Left ventricle myocardium inferior (tissue), 1 donor: ENCODE measurements at regions not wholly inside any gene's neighbourhood (a gene's known extent, or its start where the extent isn't known, plus 50 kb on each side); places are given as distances from the start of the nearest gene placed in this dataset.

Experiments
- DNase-seq: peaks from one replicate; pipeline ENCODE4 v3.0.0-alpha.2; 2020
- H3K27ac ChIP-seq: fragments of 200-600 bp; replicated peaks from 2 replicates; pipeline ENCODE4 v1.8.0; 2021
- H3K27me3 ChIP-seq: fragments of 200-600 bp; 2 replicates; pipeline ENCODE4 v1.8.0; 2021; ENCODE audit warnings: low read depth
- H3K36me3 ChIP-seq: fragments of 200-600 bp; 2 replicates; pipeline ENCODE4 v1.8.0; 2021
- H3K4me1 ChIP-seq: fragments of 200-600 bp; 2 replicates; pipeline ENCODE4 v1.8.0; 2021
- H3K4me3 ChIP-seq: fragments of 200-600 bp; 2 replicates; pipeline ENCODE4 v1.8.0; 2021; ENCODE audit warnings: mild to moderate bottlenecking, moderate library complexity
- H3K9me3 ChIP-seq: fragments of 200-600 bp; replicated peaks from 2 replicates; pipeline ENCODE4 v1.8.0; 2021
- intact Hi-C: fragments of 100-400 bp; cut with micrococcal nuclease; formaldehyde crosslinking; loops from one replicate; pipeline ENCODE4 v1.11.0; 2022
- TF ChIP-seq, protein P1 (sequence below): fragments of 200-600 bp; IDR thresholded peaks from 2 replicates; pipeline ENCODE4 v1.8.0; 2021; ENCODE audit warnings: antibody characterized with exemption, mild to moderate bottlenecking, borderline replicate concordance
- donor health status: DM: no; HTN: yes; CAD: no; lungs with severe emphysema.

DNA sequence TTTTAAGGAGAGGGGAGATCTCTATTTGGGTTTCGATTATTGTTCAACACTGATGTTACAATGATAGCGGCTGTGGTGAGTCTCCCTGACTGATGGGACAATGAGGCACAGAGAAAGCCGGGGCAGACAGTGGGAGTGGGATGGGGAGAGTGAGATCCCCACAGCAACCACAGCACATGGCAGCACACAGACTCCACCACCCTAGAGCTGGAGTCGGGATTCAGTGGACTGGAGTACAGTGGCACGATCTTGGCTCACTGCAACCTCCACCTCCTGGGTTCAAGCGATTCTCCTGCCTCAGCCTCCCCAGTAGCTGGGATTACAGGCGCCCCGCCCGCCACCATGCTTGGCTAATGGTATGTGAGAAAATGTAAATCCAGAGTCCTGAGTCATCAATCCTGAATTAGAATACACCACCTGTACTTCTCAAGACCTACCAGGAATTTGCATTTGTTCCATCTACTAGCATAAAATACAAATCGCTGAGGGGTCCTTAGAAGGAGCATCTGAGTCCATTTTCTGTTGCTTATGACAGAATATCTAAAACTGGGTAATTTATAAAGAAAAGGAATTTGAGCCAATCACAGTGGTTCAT is 125.8 kb downstream of the TOMM20 start:
- no peak overlapping the region for H3K4me3 ChIP-seq
- peaks cover 14% of the 10 kb centered on the region for H3K4me1 ChIP-seq
- DNase-seq = no peak
- TF ChIP-seq, protein P1, sequence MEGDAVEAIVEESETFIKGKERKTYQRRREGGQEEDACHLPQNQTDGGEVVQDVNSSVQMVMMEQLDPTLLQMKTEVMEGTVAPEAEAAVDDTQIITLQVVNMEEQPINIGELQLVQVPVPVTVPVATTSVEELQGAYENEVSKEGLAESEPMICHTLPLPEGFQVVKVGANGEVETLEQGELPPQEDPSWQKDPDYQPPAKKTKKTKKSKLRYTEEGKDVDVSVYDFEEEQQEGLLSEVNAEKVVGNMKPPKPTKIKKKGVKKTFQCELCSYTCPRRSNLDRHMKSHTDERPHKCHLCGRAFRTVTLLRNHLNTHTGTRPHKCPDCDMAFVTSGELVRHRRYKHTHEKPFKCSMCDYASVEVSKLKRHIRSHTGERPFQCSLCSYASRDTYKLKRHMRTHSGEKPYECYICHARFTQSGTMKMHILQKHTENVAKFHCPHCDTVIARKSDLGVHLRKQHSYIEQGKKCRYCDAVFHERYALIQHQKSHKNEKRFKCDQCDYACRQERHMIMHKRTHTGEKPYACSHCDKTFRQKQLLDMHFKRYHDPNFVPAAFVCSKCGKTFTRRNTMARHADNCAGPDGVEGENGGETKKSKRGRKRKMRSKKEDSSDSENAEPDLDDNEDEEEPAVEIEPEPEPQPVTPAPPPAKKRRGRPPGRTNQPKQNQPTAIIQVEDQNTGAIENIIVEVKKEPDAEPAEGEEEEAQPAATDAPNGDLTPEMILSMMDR = no peak
- peaks cover 3% of the 10 kb centered on the region for H3K9me3 ChIP-seq
- H3K27me3 ChIP-seq = no peaks in the 10 kb centered on the region
- intact Hi-C loops = no loop called here
- H3K36me3 ChIP-seq = no peaks in the 10 kb centered on the region
- no peak overlapping the region for H3K27ac ChIP-seq

DNA sequence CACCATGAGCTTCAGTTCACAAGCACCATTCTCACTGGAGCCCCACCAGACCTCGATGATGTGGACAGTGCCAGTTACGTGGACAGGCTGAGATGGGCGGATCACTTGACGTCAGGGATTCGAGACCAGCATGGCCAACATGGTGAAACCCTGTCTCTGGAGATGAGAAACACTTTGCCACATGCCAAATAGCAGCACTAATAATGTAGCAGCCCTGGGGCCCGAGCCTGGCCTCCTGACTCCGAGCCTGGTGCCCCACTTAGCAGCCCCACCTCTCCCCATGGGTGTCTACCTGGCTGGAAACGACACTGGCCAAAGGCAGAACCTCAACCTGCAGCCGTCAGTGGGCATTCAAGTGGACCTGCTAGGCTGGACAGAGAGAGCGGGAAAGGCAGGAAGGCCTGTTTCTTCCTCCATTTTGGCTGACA is 129.1 kb downstream of the TOMM20 start:
- H3K27me3 ChIP-seq = no peaks in the 10 kb centered on the region
- TF ChIP-seq, protein P1 = no peak
- no peaks in the 10 kb centered on the region for H3K9me3 ChIP-seq
- intact Hi-C loops = loop anchor here (2.0 kb wide), 1 partner anchor 75 kb away; no protein-coding TSS in a partner anchor
- H3K27ac ChIP-seq = peak overlapping the region; percentile 97
- peaks cover 34% of the 10 kb centered on the region for H3K4me1 ChIP-seq
- H3K36me3 ChIP-seq = no peaks in the 10 kb centered on the region
- H3K4me3 ChIP-seq = no peak overlapping the region
- no peak for DNase-seq

- peak overlapping the region; percentile 97 for H3K27ac ChIP-seq
- H3K36me3 ChIP-seq = no peaks in the 10 kb centered on the region
- intact Hi-C loops = loop anchor here (2.0 kb wide), 1 partner anchor 77 kb away; no protein-coding TSS in a partner anchor
- peak overlapping the region; percentile 52 for H3K4me3 ChIP-seq
- H3K27me3 ChIP-seq = no peaks in the 10 kb centered on the region
- peak; percentile 70 for DNase-seq
- H3K9me3 ChIP-seq = no peaks in the 10 kb centered on the region
- TF ChIP-seq, protein P1 = no peak
- H3K4me1 ChIP-seq = peaks cover 34% of the 10 kb centered on the region
Observed at GRCh38 chr1:234997896-234998741, 130.5 kb downstream of the TOMM20 start.

- Histone ChIP-seq H3K4me1 (peaks cover 34% of the 10 kb centered on the region), H3K27ac (peak overlapping the region; percentile 97), H3K9me3 (no peaks in the 10 kb centered on the region), H3K4me3 (peak overlapping the region; percentile 52), H3K36me3 (no peaks in the 10 kb centered on the region), H3K27me3 (no peaks in the 10 kb centered on the region)
- TF ChIP-seq, protein P1 = no peak
- peak; percentile 98 for DNase-seq
- intact Hi-C loops = no loop called here
Observed at GRCh38 chr1:234997201-234997895, 131.3 kb downstream of the TOMM20 start.

- Histone ChIP-seq H3K27me3 (no peaks in the 10 kb centered on the region), H3K36me3 (no peaks in the 10 kb centered on the region), H3K4me3 (no peak overlapping the region), H3K9me3 (no peaks in the 10 kb centered on the region), H3K4me1 (peaks cover 34% of the 10 kb centered on the region), H3K27ac (peak overlapping the region; percentile 97)
- DNase-seq = no peak
- TF ChIP-seq, protein P1 = no peak
- intact Hi-C loops = no loop called here
Observed at GRCh38 chr1:234996245-234996757, 132.3 kb downstream of the TOMM20 start.
